K562 (cell line): ENCODE measurements at regions not wholly inside any gene's neighbourhood (a gene's known extent, or its start where the extent isn't known, plus 50 kb on each side); places are given as distances from the start of the nearest gene placed in this dataset.

Experiments
- ATAC-seq: fragments of 200-7000 bp; cut with Tn5 transposase; 3 replicates; pipeline ENCODE4 v1.9.1; 2020; ENCODE audit warnings: moderate library complexity
- BruUV-seq: library from RNA; stranded (reverse); fragments of 400-500 nt; replicated peaks from 2 replicates; lab custom pipeline; 2021; lab: Mats Ljungman, UMichigan
- CTCF ChIA-PET: fragments of 300-600 bp; formaldehyde crosslinking; extraction: SDS; loops from one replicate; lab custom pipeline; 2021; ENCODE audit warnings: low intra/inter-chr PET ratio; lab: Yijun Ruan, JAX
- POLR2A ChIA-PET: fragments of 300-600, 350-650 bp; sonication (Branson Sonifier 250); formaldehyde crosslinking; extraction: SDS; loops from one replicate; lab custom pipeline; 2021; ENCODE audit warnings: antibody characterized with exemption, inconsistent platforms; lab: Yijun Ruan, JAX
- DNase-seq, 4 experiments: peaks; one replicate each; pipeline versions ENCODE4 v3.0.0 to v3.0.0-alpha.2; 2011 to 2018; ENCODE audit warnings: low spot score in 3 of 4, mixed read lengths in 3 of 4; ENCODE audit errors: extremely low read depth in 1 of 4
- FAIRE-seq: peaks from 2 replicates; lab custom pipeline; 2011; peaks lifted over from hg19 to GRCh38; lab: Jason Lieb, UNC
- H2AFZ ChIP-seq: 2 replicates; pipeline ENCODE4 v1.6.0; 2011; ENCODE audit warnings: low read depth, low read length, control low read depth, inconsistent platforms
- H3K27ac ChIP-seq: fragments of 200-600 bp; 3 replicates; pipeline ENCODE4 v1.8.0; 2011; ENCODE audit warnings: low read depth, mild to moderate bottlenecking, control low read depth, inconsistent platforms, low read length, moderate library complexity, mixed read lengths; ENCODE audit errors: extremely low read depth
- H3K27me3 ChIP-seq, 2 experiments: fragments of 300-600 bp in 1 of 2; 2 replicates in 1 of 2; 3 replicates in 1 of 2; pipeline versions ENCODE4 v1.6.0 to v1.8.0; 2011; ENCODE audit warnings: inconsistent platforms in 2 of 2, low read length in 2 of 2, mild to moderate bottlenecking in 1 of 2, mixed read lengths in 1 of 2, moderate library complexity in 1 of 2; ENCODE audit not compliant: control insufficient read depth in 2 of 2, insufficient read depth in 2 of 2
- H3K36me3 ChIP-seq: fragments of 300-600 bp; 3 replicates; pipeline ENCODE4 v1.8.0; 2011; ENCODE audit warnings: mild to moderate bottlenecking, low read length, inconsistent platforms; ENCODE audit not compliant: control insufficient read depth, insufficient read depth
- H3K4me1 ChIP-seq, 2 experiments: fragments of 200-600 bp in 1 of 2; replicated peaks in 1 of 2; 2 replicates in 1 of 2; 3 replicates in 1 of 2; pipeline versions ENCODE4 v1.5.1 to v1.8.0; 2011; ENCODE audit warnings: inconsistent platforms in 2 of 2, low read length in 2 of 2, mild to moderate bottlenecking in 1 of 2, mixed read lengths in 1 of 2, moderate library complexity in 1 of 2; ENCODE audit not compliant: control insufficient read depth in 2 of 2, insufficient read depth in 2 of 2
- H3K4me2 ChIP-seq: 2 replicates; pipeline ENCODE4 v1.6.1; 2011; ENCODE audit warnings: low read length, control low read depth, inconsistent platforms, mixed read lengths; ENCODE audit not compliant: insufficient read depth
- H3K4me3 ChIP-seq: fragments of 200-600 bp; sonication (generic), shearing (Covaris generic); 2 replicates; pipeline ENCODE4 v1.5.1; 2016; ENCODE audit warnings: control low read depth, inconsistent platforms
- H3K79me2 ChIP-seq: fragments of 200-600 bp; 3 replicates; pipeline ENCODE4 v1.8.0; 2011; ENCODE audit warnings: low read length, inconsistent platforms; ENCODE audit not compliant: control insufficient read depth, insufficient read depth
- H3K9ac ChIP-seq, 2 experiments: 2 replicates each; pipeline versions ENCODE4 v1.6.0 to v1.6.1; 2011; ENCODE audit warnings: low read depth in 2 of 2, low read length in 2 of 2, control low read depth in 1 of 2, inconsistent platforms in 1 of 2, mild to moderate bottlenecking in 1 of 2, mixed read lengths in 1 of 2; ENCODE audit not compliant: insufficient read depth in 1 of 2
- H3K9me1 ChIP-seq: one replicate; pipeline ENCODE4 v1.6.0; 2011; ENCODE audit warnings: inconsistent platforms, mild to moderate bottlenecking, low read length, moderate library complexity; ENCODE audit not compliant: control insufficient read depth, insufficient read depth
- H3K9me3 ChIP-seq: replicated peaks from 2 replicates; pipeline ENCODE4 v1.5.1; 2011; ENCODE audit warnings: low read depth, low read length, inconsistent platforms; ENCODE audit not compliant: control insufficient read depth, insufficient read depth
- H4K20me1 ChIP-seq: replicated peaks from 2 replicates; pipeline ENCODE4 v1.6.1; 2011; ENCODE audit warnings: low read length, inconsistent platforms, mixed read lengths; ENCODE audit not compliant: control insufficient read depth, insufficient read depth
- ARID1B ChIP-seq: fragments of 450-650 bp; IDR thresholded peaks from 2 replicates; pipeline ENCODE4 v1.6.1; 2016; ENCODE audit warnings: antibody characterized with exemption, mild to moderate bottlenecking, inconsistent platforms
- CBX1 ChIP-seq: sonication (generic); IDR thresholded peaks from 2 replicates; pipeline ENCODE4 v1.6.1; 2016; ENCODE audit warnings: antibody characterized with exemption, low read depth, mild to moderate bottlenecking
- ELF1 ChIP-seq: fragments of 200-800 bp; sonication (Bioruptor generic); IDR thresholded peaks from 2 replicates; pipeline ENCODE4 v1.6.1; 2016; ENCODE audit warnings: missing genetic modification characterization, missing compliant biosample characterization
- GATAD2B ChIP-seq: fragments of 450-650 bp; IDR thresholded peaks from 2 replicates; pipeline ENCODE4 v1.6.1; 2017; ENCODE audit warnings: mild to moderate bottlenecking, borderline replicate concordance
- KDM2B ChIP-seq: fragments of 250-450 bp; sonication (Bioruptor Pico); IDR thresholded peaks from 2 replicates; pipeline ENCODE4 v1.8.0; 2021; ENCODE audit warnings: mild to moderate bottlenecking, moderate library complexity
- MYBL2 ChIP-seq, 2 experiments: fragments of 450-650 bp in 1 of 2; sonication (generic) in 1 of 2; formaldehyde crosslinking in 1 of 2; IDR thresholded peaks; 2 replicates each; pipeline versions ENCODE4 v1.6.1 to v1.8.1; 2017 to 2022; ENCODE audit warnings: borderline replicate concordance in 1 of 2, inconsistent platforms in 1 of 2, low read depth in 1 of 2, mild to moderate bottlenecking in 1 of 2, missing genetic modification reagents in 1 of 2, moderate library complexity in 1 of 2
- RFX7 ChIP-seq: fragments of 250-450 bp; sonication (Bioruptor Pico); IDR thresholded peaks from 2 replicates; pipeline ENCODE4 v1.5.1; 2021; ENCODE audit warnings: mild to moderate bottlenecking
- SMARCC2 ChIP-seq: fragments of 450-650 bp; IDR thresholded peaks from 2 replicates; pipeline ENCODE4 v1.6.1; 2017; ENCODE audit warnings: antibody characterized with exemption, moderate library complexity, mild to moderate bottlenecking, low read depth
- SNRNP70 ChIP-seq: fragments of 200-400 bp; formaldehyde crosslinking; optimal IDR thresholded peaks from 2 replicates; pipeline ENCODE3; 2017; ENCODE audit warnings: low read depth, low read length
- ZBTB7A ChIP-seq: IDR thresholded peaks from 2 replicates; pipeline ENCODE4 v1.6.1; 2011; ENCODE audit warnings: low read depth, mild to moderate bottlenecking, low read length, moderate library complexity, borderline replicate concordance; ENCODE audit not compliant: control insufficient read depth
- ZNF121 ChIP-seq: sonication (generic); formaldehyde crosslinking; conservative IDR thresholded peaks from 2 replicates; pipeline ENCODE4 v1.8.0; 2022; ENCODE audit warnings: missing genetic modification reagents
- ZNF175 ChIP-seq: fragments of 200-800 bp; sonication (Bioruptor generic); IDR thresholded peaks from 2 replicates; pipeline ENCODE4 v1.6.1; 2016; ENCODE audit warnings: low read depth, mild to moderate bottlenecking, missing genetic modification characterization, missing compliant biosample characterization
- WGBS: fragments of 100-300 bp; shearing (Covaris generic); methylation state at CpG from one replicate; pipeline ENCODE4 v1.1.6; 2016; ENCODE audit warnings: low coverage, mixed read lengths; ENCODE audit not compliant: insufficient coverage; ENCODE audit errors: missing lambda C conversion rate; 5-methylcytosine and 5-hydroxymethylcytosine counted together
- in situ Hi-C: fragments of 300-500 bp; cut with MboI; formaldehyde crosslinking; loops from 4 replicates; pipeline ENCODE4 v1.15.0; 2018; ENCODE audit warnings: inconsistent platforms, mixed read lengths
- intact Hi-C: fragments of 100-400 bp; cut with micrococcal nuclease; formaldehyde crosslinking; loops from 2 replicates; pipeline ENCODE4 v1.14.2; 2022
- TF ChIP-seq, protein P1 (sequence below): sonication (generic); formaldehyde crosslinking; IDR thresholded peaks from 2 replicates; pipeline ENCODE4 v1.9.0; 2022; ENCODE audit warnings: mild to moderate bottlenecking, missing genetic modification reagents

- in situ Hi-C loops = no loop called here
- FAIRE-seq = no peak
- BruUV-seq = no TSS peak
- no peak for TF ChIP-seq SNRNP70
- TF ChIP-seq ZBTB7A = no peak
- no peak for TF ChIP-seq ARID1B
- no peak for TF ChIP-seq GATAD2B
- TF ChIP-seq CBX1 = no peak
- TF ChIP-seq MYBL2 (IDR thresholded peaks at IDR 0.05; ENCODE audit: low read depth) = no peak
- no peak for TF ChIP-seq MYBL2 (CRISPR knock-in tag; IDR thresholded peaks at IDR 0.05; ENCODE audit: borderline replicate concordance)
- no peak for TF ChIP-seq SMARCC2
- TF ChIP-seq, protein P1, sequence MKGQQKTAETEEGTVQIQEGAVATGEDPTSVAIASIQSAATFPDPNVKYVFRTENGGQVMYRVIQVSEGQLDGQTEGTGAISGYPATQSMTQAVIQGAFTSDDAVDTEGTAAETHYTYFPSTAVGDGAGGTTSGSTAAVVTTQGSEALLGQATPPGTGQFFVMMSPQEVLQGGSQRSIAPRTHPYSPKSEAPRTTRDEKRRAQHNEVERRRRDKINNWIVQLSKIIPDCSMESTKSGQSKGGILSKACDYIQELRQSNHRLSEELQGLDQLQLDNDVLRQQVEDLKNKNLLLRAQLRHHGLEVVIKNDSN (CRISPR knock-in tag) = no peak
- no peak for TF ChIP-seq ZNF121
- TF ChIP-seq RFX7 (CRISPR knock-in tag) = no peak
- TF ChIP-seq ZNF175 (CRISPR knock-in tag) = no peak
- TF ChIP-seq ELF1 (tag) = no peak
- no peak for TF ChIP-seq KDM2B (CRISPR knock-in tag)
- TF ChIP-seq, all 486 proteins: peak for 0
- Histone ChIP-seq H4K20me1 (no peaks in the 10 kb centered on the region), H3K27ac (no peak overlapping the region), H3K27me3 (no peaks in the 10 kb centered on the region), H3K9me1 (no peaks in the 10 kb centered on the region), H3K4me3 (no peak overlapping the region), H3K4me2 (no peak overlapping the region), H2AFZ (no peak overlapping the region), H3K4me1 (no peaks in the 10 kb centered on the region), H3K9ac (no peak overlapping the region), H3K9me3 (no peaks in the 10 kb centered on the region), H3K36me3 (no peaks in the 10 kb centered on the region), H3K79me2 (no peaks in the 10 kb centered on the region)
- 0% methylated on average over 1 of the region's 1 CpG for WGBS
- DNase-seq (no peak), ATAC-seq (no peak)
- ChIA-PET CTCF (no interaction called here), POLR2A (no interaction called here)
- intact Hi-C loops = no loop called here
Measured at GRCh38 chrX:116281106-116281505, 110.6 kb downstream of the AGTR2 start.
